GM13977 (cell line): ENCODE measurements at regions not wholly inside any gene's neighbourhood (a gene's known extent, or its start where the extent isn't known, plus 50 kb on each side); places are given as distances from the start of the nearest gene placed in this dataset.

ENCODE experiments used
- DNase-seq: peaks from one replicate; pipeline ENCODE4 v3.0.0; 2012; ENCODE audit warnings: low spot score
- in situ Hi-C: fragments of 300-500 bp; cut with MboI; formaldehyde crosslinking; loops from one replicate; pipeline ENCODE4 v1.12.0; 2022; ENCODE audit warnings: low sequenced_read_pairs, low pct_unique_long_range_greater_than_20kb, mixed read lengths, inconsistent platforms; ENCODE audit not compliant: unreplicated experiment
- TF ChIP-seq, protein P1 (sequence below): IDR thresholded peaks from 2 replicates; pipeline ENCODE4 v1.5.1; 2012; ENCODE audit warnings: mild to moderate bottlenecking, control low read depth; ENCODE audit not compliant: insufficient read depth; ENCODE audit errors: extremely low read depth, missing control alignments

GRCh38 chr22:48551061-48551460 lies 1276.6 kb downstream of the BRD1 start:
- in situ Hi-C loops: no loop called here
- TF ChIP-seq, protein P1, sequence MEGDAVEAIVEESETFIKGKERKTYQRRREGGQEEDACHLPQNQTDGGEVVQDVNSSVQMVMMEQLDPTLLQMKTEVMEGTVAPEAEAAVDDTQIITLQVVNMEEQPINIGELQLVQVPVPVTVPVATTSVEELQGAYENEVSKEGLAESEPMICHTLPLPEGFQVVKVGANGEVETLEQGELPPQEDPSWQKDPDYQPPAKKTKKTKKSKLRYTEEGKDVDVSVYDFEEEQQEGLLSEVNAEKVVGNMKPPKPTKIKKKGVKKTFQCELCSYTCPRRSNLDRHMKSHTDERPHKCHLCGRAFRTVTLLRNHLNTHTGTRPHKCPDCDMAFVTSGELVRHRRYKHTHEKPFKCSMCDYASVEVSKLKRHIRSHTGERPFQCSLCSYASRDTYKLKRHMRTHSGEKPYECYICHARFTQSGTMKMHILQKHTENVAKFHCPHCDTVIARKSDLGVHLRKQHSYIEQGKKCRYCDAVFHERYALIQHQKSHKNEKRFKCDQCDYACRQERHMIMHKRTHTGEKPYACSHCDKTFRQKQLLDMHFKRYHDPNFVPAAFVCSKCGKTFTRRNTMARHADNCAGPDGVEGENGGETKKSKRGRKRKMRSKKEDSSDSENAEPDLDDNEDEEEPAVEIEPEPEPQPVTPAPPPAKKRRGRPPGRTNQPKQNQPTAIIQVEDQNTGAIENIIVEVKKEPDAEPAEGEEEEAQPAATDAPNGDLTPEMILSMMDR: no peak
- DNase-seq: no peak

DNA sequence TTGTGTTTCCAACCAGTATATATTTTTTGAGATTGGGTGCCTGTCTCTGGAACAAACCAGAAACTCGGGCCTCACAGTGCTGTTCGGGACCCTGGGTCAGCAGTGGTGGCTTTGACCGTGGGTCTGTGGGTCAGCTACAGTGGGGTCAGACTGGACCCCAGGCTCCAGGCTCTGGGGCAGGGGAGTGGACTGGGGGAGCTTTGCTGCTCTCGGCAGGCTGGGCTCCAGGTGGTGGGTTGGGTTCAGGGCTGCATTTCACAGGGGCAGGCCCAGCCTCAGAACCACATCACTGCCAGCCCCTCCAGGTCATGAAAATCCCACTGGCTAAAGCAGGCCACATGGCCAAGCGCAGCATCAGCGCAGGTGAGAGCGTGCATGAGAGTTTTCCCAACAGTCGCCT lies 1279.3 kb downstream of the BRD1 start:
- no peak for DNase-seq
- in situ Hi-C loops: no loop called here
- TF ChIP-seq, protein P1: no peak

GRCh38 chr22:48547971-48548370 lies 1279.7 kb downstream of the BRD1 start:
- in situ Hi-C loops: no loop called here
- TF ChIP-seq, protein P1: no peak
- DNase-seq: no peak

DNA sequence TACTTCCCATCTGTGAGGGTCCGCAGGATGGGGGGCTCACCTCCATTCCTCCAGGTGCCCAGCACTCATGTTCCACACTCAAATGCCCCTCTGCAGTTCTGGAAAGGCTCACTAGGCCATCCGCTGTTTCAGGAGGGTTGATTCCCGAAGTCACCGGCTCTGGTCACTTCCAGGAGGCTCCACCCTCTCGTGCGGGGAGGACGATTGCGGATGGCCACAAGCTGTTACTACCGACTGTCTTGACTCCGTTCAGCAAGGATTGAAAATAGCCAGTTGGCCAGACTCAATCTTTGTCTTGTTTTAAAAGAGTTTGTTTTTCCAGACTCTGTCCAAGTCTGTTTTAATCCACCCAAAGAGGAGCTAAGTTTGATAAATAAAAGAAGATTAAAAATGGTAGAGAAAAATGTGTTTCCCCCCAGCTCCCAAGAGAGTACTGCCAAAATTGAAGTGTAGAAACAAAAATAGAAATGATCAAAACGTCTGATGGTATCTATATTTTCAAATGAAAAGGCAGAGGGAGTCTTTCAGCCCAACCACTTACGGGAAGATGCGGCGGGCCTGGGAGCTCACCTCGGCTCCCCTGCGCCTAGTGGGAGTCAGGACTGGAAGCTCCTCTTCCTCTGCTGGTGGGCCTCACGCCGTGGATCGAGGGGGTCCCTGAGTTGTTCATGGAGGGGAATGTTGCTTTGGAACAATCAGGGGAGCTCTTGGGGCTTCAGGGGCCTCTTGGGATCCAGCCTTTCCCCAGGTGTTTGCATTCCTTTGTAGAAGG lies 1280.8 kb downstream of the BRD1 start:
- in situ Hi-C loops: no loop called here
- no peak for DNase-seq
- TF ChIP-seq, protein P1: no peak

- no peak for DNase-seq
- in situ Hi-C loops: no loop called here
- TF ChIP-seq, protein P1: no peak
Measured at GRCh38 chr22:48545987-48546386, 1281.7 kb downstream of the BRD1 start.

- DNase-seq: no peak
- in situ Hi-C loops: no loop called here
Measured at GRCh38 chr22:48541401-48542098, 1286.1 kb downstream of the BRD1 start.

More at GRCh38 chr22:48541401-48542098, 1286.1 kb downstream of the BRD1 start:
- TF ChIP-seq, protein P1: no peak
